ENCODE measurements at regions not wholly inside any gene's neighbourhood (a gene's known extent, or its start where the extent isn't known, plus 50 kb on each side); places are given as distances from the start of the nearest gene placed in this dataset.
"Not testable (repeated sequence)": the region's sequence is repeated elsewhere in the genome, so short reads cannot be mapped to it uniquely, and the experiment has no call there.

- not testable (repeated sequence) for TF ChIP-seq CTCF (IDR thresholded peaks at IDR 0.05 in 4 of 5, conservative IDR thresholded peaks at IDR 0.05 in 1 of 5); POLR2A (IDR thresholded peaks at IDR 0.05)
Observed at GRCh38 chr17:36852478-36852877, 84.8 kb upstream of the LHX1 start.
